GM23338 (cell line): ENCODE measurements at regions not wholly inside any gene's neighbourhood (a gene's known extent, or its start where the extent isn't known, plus 50 kb on each side); places are given as distances from the start of the nearest gene placed in this dataset.
A peak's percentile ranks its signal among the peaks of the same experiment; 100 is the strongest.

Experiments used
- ATAC-seq: fragments of 200-7000 bp; cut with Tn5 transposase; 3 replicates; pipeline ENCODE4 v1.9.1; 2020
- DNase-seq: peaks from one replicate; pipeline ENCODE4 v3.0.0-alpha.2; 2015; ENCODE audit warnings: low spot score
- H2AFZ ChIP-seq: fragments of 200-600 bp; sonication (generic); 2 replicates; pipeline ENCODE4 v1.8.0; 2016; ENCODE audit warnings: antibody characterized with exemption, mild to moderate bottlenecking, moderate library complexity
- H3F3A ChIP-seq: fragments of 200-600 bp; sonication (generic); replicated peaks from 2 replicates; pipeline ENCODE4 v1.8.0; 2017; ENCODE audit warnings: antibody characterized with exemption, mixed run types, low read depth
- H3K27ac ChIP-seq: fragments of 200-600 bp; sonication (generic); 2 replicates; pipeline ENCODE4 v1.6.1; 2016; ENCODE audit warnings: low read depth
- H3K27me3 ChIP-seq: fragments of 200-600 bp; sonication (generic); 2 replicates; pipeline ENCODE4 v1.8.0; 2016; ENCODE audit warnings: mild to moderate bottlenecking, mixed run types, moderate library complexity; ENCODE audit not compliant: insufficient read depth
- H3K36me3 ChIP-seq: fragments of 200-600 bp; sonication (generic); 2 replicates; pipeline ENCODE4 v1.8.0; 2016; ENCODE audit warnings: mild to moderate bottlenecking; ENCODE audit not compliant: insufficient read depth
- H3K4me1 ChIP-seq: fragments of 200-600 bp; sonication (generic); 2 replicates; pipeline ENCODE4 v1.8.0; 2016; ENCODE audit warnings: mild to moderate bottlenecking, moderate library complexity; ENCODE audit not compliant: insufficient read depth
- H3K4me2 ChIP-seq: fragments of 200-600 bp; sonication (generic); 2 replicates; pipeline ENCODE4 v1.7.1; 2017; ENCODE audit warnings: mixed run types
- H3K4me3 ChIP-seq: fragments of 200-600 bp; sonication (generic); 2 replicates; pipeline ENCODE4 v1.6.1; 2016; ENCODE audit warnings: mixed run types
- H3K79me2 ChIP-seq: fragments of 200-600 bp; sonication (generic); replicated peaks from 2 replicates; pipeline ENCODE4 v1.8.0; 2017; ENCODE audit warnings: mild to moderate bottlenecking; ENCODE audit not compliant: insufficient read depth
- H3K9me2 ChIP-seq: fragments of 200-600 bp; sonication (generic); 2 replicates; pipeline ENCODE4 v1.8.0; 2017; ENCODE audit not compliant: insufficient read depth
- H4K20me1 ChIP-seq: fragments of 200-600 bp; sonication (generic); replicated peaks from 2 replicates; pipeline ENCODE4 v1.8.0; 2017; ENCODE audit warnings: mild to moderate bottlenecking; ENCODE audit not compliant: insufficient read depth
- H3K27ac Mint-ChIP-seq: 2 replicates; pipeline ENCODE4 v1.8.0; 2020; ENCODE audit warnings: inconsistent platforms, mild to moderate bottlenecking, moderate library complexity, mixed read lengths
- H3K27me3 Mint-ChIP-seq: 3 replicates; pipeline ENCODE4 v1.8.0; 2022; ENCODE audit warnings: low read depth, mild to moderate bottlenecking, moderate library complexity, mixed read lengths, inconsistent platforms; ENCODE audit not compliant: insufficient read depth, poor library complexity
- H3K36me3 Mint-ChIP-seq: 3 replicates; pipeline ENCODE4 v1.8.0; 2021; ENCODE audit warnings: low read depth, mild to moderate bottlenecking, inconsistent platforms, moderate library complexity, mixed read lengths
- H3K4me1 Mint-ChIP-seq: 3 replicates; pipeline ENCODE4 v1.8.0; 2020; ENCODE audit warnings: mild to moderate bottlenecking, inconsistent platforms, mixed read lengths
- H3K4me3 Mint-ChIP-seq: 3 replicates; pipeline ENCODE4 v1.8.0; 2021; ENCODE audit warnings: moderate library complexity, mild to moderate bottlenecking, inconsistent platforms, mixed read lengths
- H3K9me3 Mint-ChIP-seq: 3 replicates; pipeline ENCODE4 v1.8.0; 2020; ENCODE audit warnings: moderate library complexity, mild to moderate bottlenecking, inconsistent platforms, mixed read lengths
- ETS1 ChIP-seq: IDR thresholded peaks from 2 replicates; pipeline ENCODE4 v1.6.1; 2016; ENCODE audit warnings: antibody characterized with exemption
- EZH2 ChIP-seq: fragments of 200-600 bp; sonication (generic); IDR thresholded peaks from one replicate; pipeline ENCODE4 v1.8.0; 2017; ENCODE audit warnings: antibody characterized with exemption, mild to moderate bottlenecking, low read depth; ENCODE audit not compliant: unreplicated experiment
- EZH2phosphoT487 ChIP-seq: fragments of 200-600 bp; sonication (generic); IDR thresholded peaks from one replicate; pipeline ENCODE4 v1.8.1; 2018; ENCODE audit warnings: antibody characterized with exemption; ENCODE audit not compliant: unreplicated experiment
- JUNB ChIP-seq: IDR thresholded peaks from one replicate; pipeline ENCODE4 v1.6.1; 2016; ENCODE audit warnings: antibody characterized with exemption; ENCODE audit not compliant: unreplicated experiment
- NANOG ChIP-seq: IDR thresholded peaks from 2 replicates; pipeline ENCODE4 v1.6.1; 2016; ENCODE audit warnings: antibody characterized with exemption, borderline replicate concordance
- REST ChIP-seq: IDR thresholded peaks from one replicate; pipeline ENCODE4 v1.6.1; 2018; ENCODE audit warnings: antibody characterized with exemption; ENCODE audit not compliant: unreplicated experiment
- STAT1 ChIP-seq: IDR thresholded peaks from one replicate; pipeline ENCODE4 v1.6.1; 2016; ENCODE audit warnings: antibody characterized with exemption; ENCODE audit not compliant: unreplicated experiment
- ZNF331 ChIP-seq: fragments of 250-450 bp; sonication (Bioruptor Pico); IDR thresholded peaks from 2 replicates; pipeline ENCODE4 v1.5.0; 2020; ENCODE audit warnings: low read depth, mild to moderate bottlenecking, moderate library complexity

GRCh38 chr4:123104310-123105025 is 182.1 kb upstream of the NUDT6 start (continued):
- TF ChIP-seq ETS1: no peak
- no peak for TF ChIP-seq REST
- TF ChIP-seq ZNF331: no peak
- no peak for TF ChIP-seq EZH2

GRCh38 chr4:123105026-123105420 is 182.6 kb upstream of the NUDT6 start:
- H3K4me1 Mint-ChIP-seq: peaks cover 9% of the 10 kb centered on the region
- ATAC-seq: no peak
- TF ChIP-seq JUNB: no peak
- TF ChIP-seq EZH2phosphoT487: no peak
- TF ChIP-seq ZNF331: no peak
- no peak for TF ChIP-seq EZH2
- no peak for TF ChIP-seq STAT1
- no peak for TF ChIP-seq ETS1
- TF ChIP-seq NANOG: no peak
- no peak for TF ChIP-seq REST

More at GRCh38 chr4:123105026-123105420, 182.6 kb upstream of the NUDT6 start:
- Histone ChIP-seq H3K36me3 (no peaks in the 10 kb centered on the region), H3K9me2 (no peaks in the 10 kb centered on the region), H3K4me3 (no peak overlapping the region), H3K4me1 (peaks cover 10% of the 10 kb centered on the region; the same call in 1 of the 2 replicates), H3K27me3 (no peaks in the 10 kb centered on the region), H2AFZ (no peak overlapping the region), H4K20me1 (no peaks in the 10 kb centered on the region), H3K79me2 (peaks cover 4% of the 10 kb centered on the region; the same call in 1 of the 2 replicates), H3K4me2 (peak overlapping the region; percentile 29; the same call in 1 of the 2 replicates), H3K27ac (no peak overlapping the region), H3F3A (no peaks in the 10 kb centered on the region)
- H3K27ac Mint-ChIP-seq: no peak overlapping the region
- H3K36me3 Mint-ChIP-seq: peaks cover 21% of the 10 kb centered on the region
- H3K27me3 Mint-ChIP-seq: no peaks in the 10 kb centered on the region
- no peak for DNase-seq
- no peaks in the 10 kb centered on the region; the same call in 2 of the 3 replicates for H3K9me3 Mint-ChIP-seq
- H3K4me3 Mint-ChIP-seq: no peak overlapping the region
